Neural cell (in vitro differentiated cells): ENCODE measurements at regions not wholly inside any gene's neighbourhood (a gene's known extent, or its start where the extent isn't known, plus 50 kb on each side); places are given as distances from the start of the nearest gene placed in this dataset.

Experiments
- CTCF ChIP-seq: fragments of 450-650 bp; IDR thresholded peaks from 2 replicates; pipeline ENCODE4 v1.5.1; 2014; ENCODE audit warnings: antibody characterized with exemption, mild to moderate bottlenecking, moderate library complexity; ENCODE audit not compliant: poor library complexity, severe bottlenecking
- EP300 ChIP-seq: fragments of 450-650 bp; conservative IDR thresholded peaks from 2 replicates; pipeline ENCODE4 v1.6.1; 2014; ENCODE audit warnings: antibody characterized with exemption, mild to moderate bottlenecking, moderate library complexity; ENCODE audit not compliant: poor library complexity, severe bottlenecking
- EZH2 ChIP-seq: fragments of 200-600, 300-800 bp; shearing (Covaris generic), sonication (generic); IDR thresholded peaks from 2 replicates; pipeline ENCODE4 v1.6.1; 2014; ENCODE audit warnings: antibody characterized with exemption, low read length, borderline replicate concordance, mild to moderate bottlenecking; ENCODE audit not compliant: insufficient read depth, poor library complexity, severe bottlenecking
- MXI1 ChIP-seq: fragments of 450-650 bp; conservative IDR thresholded peaks from 2 replicates; pipeline ENCODE4 v1.6.1; 2014; ENCODE audit warnings: antibody characterized with exemption, mild to moderate bottlenecking; ENCODE audit not compliant: poor library complexity, severe bottlenecking
- POLR2AphosphoS5 ChIP-seq: IDR thresholded peaks from 2 replicates; pipeline ENCODE4 v1.6.1; 2012
- RAD21 ChIP-seq: fragments of 450-650 bp; conservative IDR thresholded peaks from 2 replicates; pipeline ENCODE4 v1.6.1; 2014; ENCODE audit warnings: antibody characterized with exemption, mild to moderate bottlenecking, moderate library complexity
- REST ChIP-seq: IDR thresholded peaks from 2 replicates; pipeline ENCODE4 v1.6.1; 2012; ENCODE audit warnings: borderline replicate concordance
- SMC3 ChIP-seq: fragments of 450-650 bp; conservative IDR thresholded peaks from 2 replicates; pipeline ENCODE4 v1.6.1; 2014; ENCODE audit warnings: antibody characterized with exemption, mild to moderate bottlenecking, moderate library complexity; ENCODE audit not compliant: poor library complexity

DNA sequence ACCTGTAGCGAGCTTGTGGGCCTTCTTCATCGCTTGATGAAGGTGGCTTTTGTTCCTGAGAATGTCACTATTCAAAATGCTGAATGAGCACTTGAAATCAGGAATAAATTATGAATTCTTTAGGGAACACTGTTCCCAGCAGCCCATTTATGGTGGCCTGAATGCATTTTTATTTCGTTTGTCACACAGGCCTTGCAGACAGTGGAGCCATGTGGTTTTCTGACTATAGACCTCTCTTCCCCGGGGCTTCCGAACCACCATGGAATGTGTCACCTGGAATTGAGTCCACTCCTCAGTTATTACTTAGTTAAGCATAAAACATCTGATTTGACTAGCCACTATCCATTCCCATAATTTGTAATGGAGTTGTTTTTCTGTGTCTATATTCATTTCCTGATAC lies 396.9 kb downstream of the IRS2 start:
- TF ChIP-seq EZH2 (no peak), CTCF (no peak), EP300 (no peak), REST (no peak), MXI1 (no peak), POLR2AphosphoS5 (no peak), RAD21 (no peak), SMC3 (no peak)
